HG03159 (cell line): ENCODE measurements at regions not wholly inside any gene's neighbourhood (a gene's known extent, or its start where the extent isn't known, plus 50 kb on each side); places are given as distances from the start of the nearest gene placed in this dataset.
A peak's percentile ranks its signal among the peaks of the same experiment; 100 is the strongest.
"Not testable (repeated sequence)": the region's sequence is repeated elsewhere in the genome, so short reads cannot be mapped to it uniquely, and the experiment has no call there.

Experiments used
- ATAC-seq: cut with Tn5 transposase; IDR thresholded peaks from one replicate; pipeline ENCODE4 v1.9.1; 2021; ENCODE audit warnings: mild to moderate bottlenecking, moderate library complexity; ENCODE audit not compliant: unreplicated experiment

DNA sequence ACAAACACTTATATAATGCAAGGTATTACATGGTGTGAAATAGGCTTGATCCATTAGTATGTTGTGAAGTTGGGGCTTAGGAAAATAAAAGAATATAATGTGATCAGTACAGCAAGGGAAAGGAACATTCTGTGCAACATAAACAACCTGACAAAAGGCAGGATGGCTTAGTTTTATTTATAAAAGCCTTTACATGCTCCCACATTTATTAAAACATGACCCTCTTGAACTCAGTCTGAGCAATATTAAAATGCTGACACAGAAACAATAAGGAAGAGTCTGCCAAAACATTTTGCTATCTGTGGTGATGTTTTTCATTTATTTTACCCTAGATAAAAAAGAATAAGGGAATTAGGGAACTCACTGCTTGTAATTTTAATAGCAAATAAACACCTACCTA, 519.7 kb downstream of the PCDH7 start:
- no peak for ATAC-seq

DNA sequence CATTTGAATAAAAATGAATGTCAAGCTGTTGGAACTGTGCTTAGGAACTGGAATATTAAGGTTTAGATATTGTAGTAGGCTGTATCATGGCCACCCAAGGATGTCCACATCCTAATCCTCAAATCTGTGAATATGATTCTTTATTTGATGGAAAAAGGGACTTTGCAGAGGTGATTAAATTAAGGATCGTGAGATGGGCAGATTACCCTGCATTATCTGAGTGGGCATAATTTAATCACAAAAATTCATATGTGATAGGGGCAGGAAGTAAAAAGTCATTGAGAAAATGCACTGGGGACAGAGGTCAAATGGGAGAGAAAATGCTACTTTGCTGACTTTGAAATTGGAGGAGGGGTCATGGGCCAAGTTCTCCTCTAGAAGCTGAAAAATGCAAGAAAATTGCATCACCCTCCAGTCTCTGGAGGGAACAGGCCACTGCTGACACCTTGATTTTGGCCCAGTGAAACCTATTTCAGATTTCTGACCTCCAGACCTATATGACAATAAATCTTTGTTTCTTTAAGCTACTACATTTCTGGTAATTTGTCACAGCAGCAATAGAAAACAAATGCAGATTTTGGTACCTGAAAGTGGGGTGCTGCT, 521.4 kb downstream of the PCDH7 start:
- no peak for ATAC-seq

DNA sequence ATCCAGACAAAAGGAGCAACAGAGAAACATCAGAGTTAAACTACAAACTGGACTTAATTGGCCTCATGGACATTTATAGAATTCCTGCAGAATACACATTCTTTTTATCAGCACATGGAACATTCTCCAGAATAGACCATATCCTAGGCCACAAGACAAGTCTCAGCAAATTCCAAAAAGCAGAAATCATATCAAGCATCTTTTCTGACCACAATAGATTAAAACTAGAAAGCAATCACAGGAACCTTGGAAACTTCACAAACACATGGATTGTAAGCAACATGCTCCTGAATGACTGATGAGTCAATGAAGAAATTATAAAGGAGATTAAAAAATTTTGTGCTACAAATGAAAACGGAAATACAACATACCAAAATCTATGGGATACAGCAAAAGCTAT, 526.7 kb downstream of the PCDH7 start:
- ATAC-seq, result no peak

DNA sequence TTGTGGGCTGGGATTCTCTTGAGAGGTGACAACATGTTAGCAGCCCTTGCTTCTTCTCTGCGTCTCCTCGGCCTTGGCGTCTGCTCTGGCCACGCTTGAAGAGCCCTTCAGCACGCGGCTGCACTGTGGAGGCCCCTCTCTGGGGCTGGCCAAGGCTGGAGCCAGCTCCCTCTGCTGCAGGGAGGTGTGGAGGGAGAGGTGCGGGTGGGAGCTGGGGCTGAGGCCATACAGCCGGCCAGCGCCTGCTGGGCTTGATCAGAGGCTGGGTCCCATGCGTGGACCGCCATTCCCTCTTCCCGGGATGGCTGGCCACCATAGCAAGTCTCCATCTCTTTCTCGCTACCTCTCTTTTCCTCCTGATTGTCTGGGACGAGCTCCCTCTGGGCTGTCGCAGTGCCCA, 539.0 kb downstream of the PCDH7 start:
- ATAC-seq, result no peak

DNA sequence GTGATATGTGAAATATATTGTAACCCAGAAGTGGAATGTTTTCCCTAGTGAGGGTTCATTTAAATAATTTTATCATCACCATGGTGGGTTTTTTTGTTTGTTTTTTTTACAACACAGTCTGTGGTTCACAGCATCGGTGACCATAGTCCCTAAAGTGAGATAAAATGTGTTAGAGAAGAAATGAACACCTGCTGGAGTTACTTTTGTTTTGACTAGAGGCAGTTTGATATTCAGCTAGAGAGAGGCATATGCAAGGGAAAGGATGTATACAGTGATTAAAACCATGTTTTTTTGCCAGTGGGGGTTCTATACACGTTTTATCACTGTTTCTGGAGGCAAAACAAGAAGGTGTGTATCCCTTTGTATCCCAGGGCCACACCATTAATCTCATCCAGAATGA, 541.5 kb downstream of the PCDH7 start:
- no peak for ATAC-seq

DNA sequence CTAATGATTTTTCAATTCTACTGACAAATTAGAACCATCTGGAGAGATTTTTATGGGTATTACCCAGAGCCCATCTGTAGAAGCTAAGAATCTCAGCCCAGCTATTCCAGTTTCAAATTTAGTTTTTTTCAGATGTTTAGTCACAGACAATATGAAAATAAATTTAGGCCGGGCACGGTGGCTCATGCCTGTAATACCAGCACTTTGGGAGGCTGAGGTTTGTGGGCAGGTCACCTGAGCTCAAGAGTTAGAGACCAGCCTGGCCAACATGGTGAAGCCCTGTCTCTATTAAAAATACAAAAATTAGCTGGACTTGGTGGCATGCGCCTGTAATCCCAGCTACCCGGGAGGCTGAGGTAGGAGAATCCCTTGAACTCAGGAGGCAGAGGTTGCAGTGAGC, 545.9 kb downstream of the PCDH7 start:
- ATAC-seq, result not testable (repeated sequence)

DNA sequence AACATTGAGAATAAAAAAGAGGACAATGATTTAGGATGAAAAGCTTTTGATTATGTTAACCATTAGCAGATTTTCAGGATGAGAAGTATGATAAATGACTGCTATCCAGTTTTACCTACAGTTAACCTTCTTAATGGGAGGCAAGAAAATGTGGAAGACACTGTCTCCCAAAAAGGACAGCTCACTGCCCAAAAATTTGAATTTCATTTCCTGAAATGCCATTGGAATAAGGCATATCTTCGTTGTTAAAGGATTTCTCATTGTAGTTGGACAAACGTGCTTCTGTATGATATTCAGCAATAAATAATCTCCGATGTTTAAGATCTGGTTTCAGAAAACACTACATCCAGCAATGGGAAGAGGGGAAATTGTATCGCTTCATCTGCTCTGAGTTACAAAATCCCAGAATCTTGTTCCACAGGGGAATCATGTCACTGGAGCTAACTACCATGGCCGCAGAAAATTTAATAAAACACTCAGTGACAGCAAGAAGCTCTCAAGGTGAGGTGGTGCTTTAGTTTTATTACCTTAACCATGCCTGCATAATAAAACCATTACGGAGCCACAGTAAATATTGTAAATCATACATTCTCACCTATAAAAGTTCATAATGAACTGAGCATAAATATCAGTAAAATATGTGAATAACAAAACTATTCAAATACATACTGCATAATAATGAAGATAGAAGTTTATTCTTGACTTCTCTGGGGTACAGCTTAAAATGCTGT, 552.3 kb downstream of the PCDH7 start:
- ATAC-seq, result no peak

DNA sequence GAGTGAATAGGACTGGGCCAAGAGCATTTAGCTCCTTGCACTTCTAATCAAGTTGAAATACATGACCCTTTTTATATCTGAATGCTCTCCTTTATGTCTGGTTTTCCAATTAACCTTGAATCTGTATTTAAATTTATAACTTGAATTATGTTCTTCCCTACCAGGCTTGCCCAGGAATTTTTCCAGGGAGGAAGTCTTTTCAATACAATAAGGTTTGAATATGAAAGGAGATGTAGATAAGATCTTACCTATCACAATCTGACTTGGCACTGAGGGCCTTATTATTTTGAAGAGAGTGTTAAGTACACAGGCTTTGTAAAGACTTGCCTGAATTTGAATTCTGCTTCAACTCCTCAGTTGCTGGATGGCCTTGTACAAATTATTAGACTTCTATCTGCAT, 555.7 kb downstream of the PCDH7 start:
- no peak for ATAC-seq

DNA sequence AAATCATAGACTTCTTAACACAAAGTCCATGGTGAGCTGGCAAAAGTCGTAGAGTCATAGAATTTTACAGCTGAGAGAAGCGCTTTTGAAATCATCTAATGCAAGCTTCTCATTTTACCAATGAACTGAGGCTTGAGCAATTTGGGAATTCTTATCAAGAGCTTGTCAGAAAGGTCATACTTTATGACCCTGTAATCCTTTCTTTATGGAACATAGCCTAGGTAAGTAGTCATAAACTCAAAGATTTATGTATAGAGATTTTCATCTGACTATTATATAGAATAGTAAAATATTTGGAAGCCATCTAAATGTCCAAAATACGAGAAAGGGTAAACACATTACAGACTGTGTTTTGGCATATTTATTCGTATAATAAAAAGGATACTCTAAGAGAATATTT, 563.5 kb downstream of the PCDH7 start:
- ATAC-seq, result no peak

DNA sequence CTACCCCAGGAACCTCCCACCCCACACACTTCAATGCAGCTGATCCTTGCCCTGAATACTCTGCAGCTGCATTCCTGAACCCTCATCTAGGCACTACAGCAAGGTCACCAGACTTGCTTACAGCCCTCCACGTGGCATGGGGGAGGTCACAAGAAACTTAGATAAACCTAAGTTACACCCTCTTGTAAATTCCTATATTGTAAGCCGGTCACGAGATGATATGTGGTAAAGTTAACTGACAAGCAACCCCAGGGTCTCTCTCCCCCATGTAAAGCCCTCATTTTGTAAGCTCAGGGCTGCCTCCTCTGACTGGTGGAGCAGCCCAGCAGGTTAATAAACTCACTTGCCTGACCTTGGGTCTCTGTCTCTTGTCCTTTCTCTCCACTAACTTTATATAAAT, 570.7 kb downstream of the PCDH7 start:
- ATAC-seq, result peak; percentile 27

DNA sequence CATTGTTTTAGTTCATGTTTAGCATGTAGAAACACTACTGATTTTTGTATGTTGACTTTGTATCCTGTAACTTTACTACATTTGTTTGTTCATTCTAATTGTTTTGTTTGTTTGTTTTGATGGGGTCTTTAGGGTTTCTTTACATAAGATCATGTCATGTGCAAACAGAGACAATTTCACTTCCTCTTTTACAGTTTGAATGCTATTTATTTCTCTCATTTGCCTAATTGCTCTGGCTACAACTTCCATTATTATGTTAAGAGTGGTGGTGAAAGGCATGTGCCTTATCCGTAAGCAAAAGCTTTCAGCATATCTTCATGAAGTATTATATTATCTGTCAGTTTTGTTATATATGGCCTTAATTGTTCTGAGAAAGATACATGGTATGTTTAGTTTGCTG, 571.1 kb downstream of the PCDH7 start:
- ATAC-seq, result peak; percentile 79

DNA sequence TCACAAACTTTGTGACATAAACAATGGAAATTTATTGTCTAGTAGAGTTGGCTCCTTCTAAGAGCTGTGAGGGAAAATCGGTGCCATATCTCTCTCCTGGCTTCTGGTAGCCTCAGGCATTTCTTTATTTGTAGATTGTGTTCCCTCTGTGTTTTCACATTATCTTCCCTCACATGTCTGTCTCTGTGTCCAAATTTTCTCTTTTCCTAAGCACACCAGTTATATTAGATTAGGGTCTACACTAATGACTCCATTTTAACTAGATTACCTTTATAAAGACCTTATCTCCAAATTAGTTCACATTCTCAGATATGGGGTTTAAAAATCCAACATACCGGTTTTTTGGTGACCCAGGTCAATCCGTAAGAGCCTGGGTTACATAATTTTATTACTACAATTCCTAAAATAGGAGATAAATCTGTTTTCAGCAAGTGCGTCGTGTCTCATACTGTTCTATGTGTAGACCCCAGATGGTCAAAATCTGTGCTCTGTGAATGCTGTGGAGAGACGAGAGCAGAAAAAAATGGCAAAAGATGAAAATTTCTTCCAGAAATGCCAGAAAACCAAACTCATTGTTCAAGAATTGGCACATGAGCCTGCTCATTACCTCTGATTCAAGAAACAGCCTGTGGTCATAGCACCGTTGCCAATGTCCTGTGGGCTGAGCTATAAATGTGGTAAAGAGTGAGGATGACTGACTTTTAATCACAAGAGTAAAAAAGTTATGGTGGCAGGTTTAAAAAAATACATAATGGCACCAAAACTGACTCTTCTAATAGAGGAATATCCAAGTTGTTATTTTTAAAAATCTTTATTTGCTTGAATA, 574.7 kb downstream of the PCDH7 start:
- no peak for ATAC-seq

DNA sequence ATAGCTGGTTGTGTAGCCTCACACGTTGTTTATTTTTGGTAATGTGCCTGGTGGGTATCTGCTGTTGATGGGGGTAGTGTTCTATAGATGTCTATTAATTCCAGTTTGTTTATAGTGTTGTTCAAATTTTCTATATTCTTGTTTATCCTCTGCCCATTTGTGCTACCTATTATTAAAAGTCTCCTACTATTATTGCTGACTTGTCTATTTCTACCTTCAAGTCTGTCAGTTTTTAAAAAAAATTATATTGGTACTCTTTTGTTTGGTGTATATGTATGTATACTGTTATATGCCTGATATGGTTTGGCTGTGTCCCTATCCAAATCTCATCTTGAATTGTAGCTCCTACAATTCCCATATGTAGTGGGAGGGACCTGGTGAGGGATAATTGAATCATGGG, 578.6 kb downstream of the PCDH7 start:
- no peak for ATAC-seq

DNA sequence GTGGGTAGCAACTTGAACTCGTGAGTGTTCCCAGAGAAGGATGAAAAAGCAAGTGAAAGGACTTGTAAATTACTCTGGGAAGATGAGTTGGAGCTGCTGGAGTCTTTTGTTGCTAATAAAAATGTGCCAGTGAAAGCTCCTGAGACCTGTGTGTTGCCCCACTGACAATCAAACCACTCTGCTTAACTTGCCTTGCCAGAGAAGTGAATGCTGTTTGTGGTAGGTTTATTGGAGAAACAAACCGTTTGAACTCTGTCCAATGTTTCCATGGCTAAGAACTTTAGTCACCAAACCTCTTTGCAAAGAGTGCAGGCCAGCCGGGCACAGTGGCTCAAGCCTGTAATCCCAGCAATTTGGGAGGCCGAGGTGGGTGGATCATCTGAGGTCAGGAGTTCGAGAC, 586.9 kb downstream of the PCDH7 start:
- ATAC-seq, result no peak

DNA sequence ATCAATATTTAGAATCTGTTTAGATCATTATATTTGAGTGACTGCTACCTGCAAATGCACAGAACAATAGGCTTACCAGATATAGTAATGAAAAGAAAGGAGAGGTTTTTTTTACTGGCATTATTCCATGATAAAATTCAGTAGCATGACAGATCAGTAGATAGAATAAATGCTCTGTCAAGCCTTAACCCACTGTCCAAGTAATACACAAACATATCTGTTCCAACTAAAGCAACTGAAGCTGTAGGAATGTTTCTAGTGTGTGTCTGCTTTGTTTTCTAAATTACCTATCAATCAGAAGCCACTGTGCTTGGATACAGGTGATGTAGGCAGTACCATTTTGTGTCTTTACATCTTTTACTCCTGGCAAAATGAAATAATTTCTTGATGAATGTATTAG, 604.6 kb downstream of the PCDH7 start:
- no peak for ATAC-seq

DNA sequence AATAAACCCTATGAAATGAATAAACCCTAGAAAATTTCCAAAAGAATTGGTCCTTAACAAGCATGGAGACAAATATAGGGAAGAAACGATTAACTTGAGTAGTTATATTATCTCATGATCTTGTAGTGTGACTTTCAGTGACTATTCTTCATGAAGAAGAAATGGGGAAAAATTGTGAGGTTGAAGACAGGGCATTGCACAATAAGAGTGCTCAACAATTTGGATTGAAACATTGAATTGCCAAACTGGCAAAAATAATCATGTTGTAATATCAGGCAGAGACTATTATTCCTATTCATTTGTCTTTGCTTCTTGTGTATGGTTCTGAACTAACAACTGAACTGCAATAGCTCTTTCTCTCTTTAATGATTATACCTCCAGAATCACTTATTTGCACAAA, 605.1 kb downstream of the PCDH7 start:
- ATAC-seq, result no peak

DNA sequence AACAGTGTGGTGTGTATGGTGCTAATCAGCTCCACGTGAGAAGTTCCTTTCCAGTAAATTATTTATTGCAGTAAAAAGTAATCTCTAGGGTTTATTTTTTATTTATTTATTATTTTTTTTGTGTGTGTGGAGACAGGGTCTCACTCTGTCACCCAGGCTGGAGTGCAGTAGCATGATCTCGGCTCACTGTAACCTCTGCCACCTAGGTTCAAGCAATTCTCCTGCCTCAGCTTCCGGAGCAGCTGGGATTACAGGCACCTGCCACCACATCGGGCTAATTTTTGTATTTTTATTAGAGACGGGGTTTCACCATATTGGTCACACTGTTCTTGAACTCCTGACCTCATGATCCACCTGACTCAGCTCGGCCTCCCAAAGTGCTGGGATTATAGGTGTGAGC, 606.9 kb downstream of the PCDH7 start:
- no peak for ATAC-seq

DNA sequence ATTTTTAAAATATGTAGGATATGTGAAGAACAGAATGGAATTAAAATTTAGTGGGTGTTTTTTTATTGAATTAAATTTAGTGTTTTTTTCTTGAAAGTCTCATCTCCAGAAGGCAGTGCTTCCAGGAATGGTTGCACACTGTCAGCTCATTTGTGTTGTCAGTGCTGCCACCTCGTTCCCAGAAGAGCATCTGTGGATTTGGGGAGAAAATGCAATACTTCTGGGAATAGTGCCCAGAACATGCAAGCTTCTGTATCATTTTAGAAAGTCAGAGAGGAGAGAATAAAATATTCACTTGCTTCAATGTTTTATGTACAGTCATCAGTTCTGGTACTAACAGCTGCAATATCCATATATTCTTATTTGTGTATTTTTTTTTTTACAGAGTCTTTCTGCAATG, 608.8 kb downstream of the PCDH7 start:
- no peak for ATAC-seq

DNA sequence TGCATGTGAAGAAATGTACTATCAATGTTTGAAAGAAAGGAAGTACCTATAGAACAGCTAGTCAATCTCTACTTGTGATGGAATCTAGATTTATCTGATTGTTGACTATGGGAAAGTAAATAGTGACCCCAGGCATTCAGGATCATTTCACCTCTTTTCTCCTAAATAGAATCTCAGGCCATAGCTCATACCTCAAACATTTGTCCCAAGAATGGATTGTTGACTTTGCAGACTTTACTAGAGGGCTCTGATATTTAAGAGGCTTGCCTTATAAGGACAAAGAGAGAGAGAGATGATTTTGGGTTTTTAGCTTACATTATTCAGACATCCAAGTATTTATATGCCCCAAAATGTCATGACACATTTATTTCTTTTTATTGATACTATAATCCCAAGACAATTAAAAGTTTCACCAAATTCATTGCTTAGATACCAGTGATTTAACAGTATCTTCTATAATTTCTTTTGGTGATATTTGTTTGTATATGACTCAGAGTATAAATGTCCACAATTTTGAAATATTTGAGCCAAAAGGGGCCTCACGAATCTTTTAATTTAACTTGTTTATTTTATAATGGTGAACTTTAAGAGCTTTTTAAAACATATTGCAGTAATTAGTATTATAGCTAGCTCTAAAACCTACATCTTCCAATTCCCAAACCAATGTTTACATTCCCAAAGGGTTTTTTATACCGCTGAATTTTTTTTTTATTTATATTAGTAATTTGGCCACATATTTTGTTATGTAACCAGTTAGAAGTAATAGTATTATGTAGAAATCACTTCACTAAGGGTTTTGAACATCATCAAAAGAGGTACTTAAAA, 614.1 kb downstream of the PCDH7 start:
- ATAC-seq, result no peak

DNA sequence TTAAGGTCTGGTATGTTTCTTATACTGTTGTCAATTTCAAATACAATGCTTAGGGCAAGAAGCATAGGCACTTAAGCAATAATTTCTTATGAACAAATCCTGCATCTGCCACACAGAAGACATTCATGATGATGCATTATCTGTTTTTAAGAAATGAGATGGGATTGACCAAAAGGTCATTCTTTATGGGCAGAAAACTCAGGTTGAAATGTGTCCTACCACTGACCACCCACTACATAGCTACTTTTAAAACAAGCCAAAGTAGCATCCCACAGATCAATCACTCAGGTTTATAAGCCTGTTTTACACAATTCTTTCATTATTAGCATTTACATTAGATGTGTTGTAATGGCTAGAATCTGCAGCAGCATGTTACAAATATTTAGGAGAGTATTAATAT, 617.8 kb downstream of the PCDH7 start:
- ATAC-seq, result no peak
